HFFc6 (cell line): ENCODE measurements at regions not wholly inside any gene's neighbourhood (a gene's known extent, or its start where the extent isn't known, plus 50 kb on each side); places are given as distances from the start of the nearest gene placed in this dataset.

Source experiments
- DNase-seq: peaks from one replicate; pipeline ENCODE4 v3.0.0-alpha.2; 2018
- H3K27ac Mint-ChIP-seq: 2 replicates; pipeline ENCODE4 v1.8.0; 2020; ENCODE audit warnings: mild to moderate bottlenecking, mixed read lengths
- H3K27me3 Mint-ChIP-seq: 2 replicates; pipeline ENCODE4 v1.8.0; 2021; ENCODE audit warnings: mild to moderate bottlenecking, moderate library complexity, mixed read lengths; ENCODE audit not compliant: insufficient read depth
- H3K36me3 Mint-ChIP-seq: 2 replicates; pipeline ENCODE4 v1.8.0; 2021; ENCODE audit warnings: low read depth, mixed read lengths
- H3K4me1 Mint-ChIP-seq: 2 replicates; pipeline ENCODE4 v1.8.0; 2020; ENCODE audit warnings: low read depth, mixed read lengths
- H3K4me3 Mint-ChIP-seq: 2 replicates; pipeline ENCODE4 v1.8.0; 2020; ENCODE audit warnings: mild to moderate bottlenecking, moderate library complexity, mixed read lengths
- H3K9me3 Mint-ChIP-seq: 2 replicates; pipeline ENCODE4 v1.8.0; 2020; ENCODE audit warnings: mild to moderate bottlenecking, mixed read lengths
- CTCF ChIP-seq: fragments of 200-600 bp; sonication (generic); IDR thresholded peaks from 2 replicates; pipeline ENCODE4 v1.5.0; 2021; ENCODE audit warnings: antibody characterized with exemption, mild to moderate bottlenecking

- Mint-ChIP-seq H3K4me1 (no peaks in the 10 kb centered on the region), H3K27me3 (no peaks in the 10 kb centered on the region; the same call in 1 of the 2 replicates), H3K9me3 (no peaks in the 10 kb centered on the region), H3K27ac (no peak overlapping the region), H3K4me3 (no peak overlapping the region), H3K36me3 (no peaks in the 10 kb centered on the region)
- DNase-seq: no peak
- TF ChIP-seq CTCF: no peak
Observed at GRCh38 chr2:65799141-65799854, 366.9 kb upstream of the SPRED2 start.

- TF ChIP-seq CTCF: no peak
- Mint-ChIP-seq H3K27ac (no peak overlapping the region), H3K4me3 (no peak overlapping the region), H3K4me1 (no peaks in the 10 kb centered on the region), H3K36me3 (no peaks in the 10 kb centered on the region), H3K9me3 (no peaks in the 10 kb centered on the region), H3K27me3 (no peaks in the 10 kb centered on the region; the same call in 1 of the 2 replicates)
- DNase-seq: no peak
Observed at GRCh38 chr2:65798641-65799040, 366.2 kb upstream of the SPRED2 start.

DNA sequence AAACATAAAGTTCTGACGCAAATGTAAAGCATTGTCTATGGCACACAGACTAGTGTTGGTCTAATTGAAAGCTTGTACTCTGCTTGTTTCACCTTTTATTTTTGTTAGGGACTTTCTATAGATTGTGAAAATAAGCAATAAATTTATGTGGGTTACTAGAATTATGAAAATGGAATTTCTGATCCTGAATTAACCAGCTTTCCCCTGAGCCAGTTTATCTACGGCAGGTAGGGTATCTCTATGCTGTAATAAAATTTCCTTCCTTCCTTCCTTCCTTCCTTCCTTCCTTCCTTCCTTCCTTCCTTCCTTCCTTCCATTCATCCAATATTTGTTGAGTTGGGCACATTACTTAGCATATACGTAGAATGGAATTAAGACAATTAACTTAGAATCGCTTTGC is 362.6 kb upstream of the SPRED2 start:
- Mint-ChIP-seq H3K36me3 (no peaks in the 10 kb centered on the region), H3K4me3 (no peak overlapping the region), H3K9me3 (peaks cover 7% of the 10 kb centered on the region), H3K27me3 (no peaks in the 10 kb centered on the region; the same call in none of the 2 replicates), H3K27ac (no peak overlapping the region), H3K4me1 (no peaks in the 10 kb centered on the region)
- DNase-seq: no peak
- TF ChIP-seq CTCF: no peak

- H3K4me3 Mint-ChIP-seq: no peak overlapping the region
- DNase-seq: no peak
- no peak for TF ChIP-seq CTCF
- H3K36me3 Mint-ChIP-seq: no peaks in the 10 kb centered on the region
- peaks cover 17% of the 10 kb centered on the region for H3K9me3 Mint-ChIP-seq
- no peak overlapping the region for H3K27ac Mint-ChIP-seq
- no peaks in the 10 kb centered on the region for H3K4me1 Mint-ChIP-seq
- peaks cover 2% of the 10 kb centered on the region for H3K27me3 Mint-ChIP-seq
Observed at GRCh38 chr2:65791404-65791975, 359.1 kb upstream of the SPRED2 start.

GRCh38 chr2:65790676-65790935 is 358.2 kb upstream of the SPRED2 start:
- DNase-seq: no peak
- peaks cover 17% of the 10 kb centered on the region for H3K9me3 Mint-ChIP-seq
- no peak for TF ChIP-seq CTCF
- H3K4me3 Mint-ChIP-seq: no peak overlapping the region
- H3K27me3 Mint-ChIP-seq: peaks cover 2% of the 10 kb centered on the region
- no peak overlapping the region for H3K27ac Mint-ChIP-seq
- no peaks in the 10 kb centered on the region for H3K36me3 Mint-ChIP-seq
- no peaks in the 10 kb centered on the region for H3K4me1 Mint-ChIP-seq
